Loucy (cell line): ENCODE measurements at regions not wholly inside any gene's neighbourhood (a gene's known extent, or its start where the extent isn't known, plus 50 kb on each side); places are given as distances from the start of the nearest gene placed in this dataset.

Source experiments
- H2AFZ ChIP-seq: fragments of 200-600 bp; sonication (generic); 2 replicates; pipeline ENCODE4 v1.6.0; 2016; ENCODE audit warnings: antibody characterized with exemption, mild to moderate bottlenecking, low read length, moderate library complexity
- H3F3A ChIP-seq: fragments of 200-600 bp; 2 replicates; pipeline ENCODE4 v1.6.0; 2016; ENCODE audit warnings: antibody characterized with exemption, low read depth, mild to moderate bottlenecking
- H3K27me3 ChIP-seq: fragments of 200-600 bp; sonication (generic); 2 replicates; pipeline ENCODE4 v1.6.1; 2014; ENCODE audit warnings: low read length, mild to moderate bottlenecking; ENCODE audit not compliant: insufficient read depth, poor library complexity, severe bottlenecking
- H3K36me3 ChIP-seq: fragments of 200-600 bp; sonication (generic); 2 replicates; pipeline ENCODE4 v1.6.1; 2016; ENCODE audit warnings: low read length; ENCODE audit not compliant: insufficient read depth
- H3K4me1 ChIP-seq: fragments of 200-600 bp; sonication (generic); 2 replicates; pipeline ENCODE4 v1.5.1; 2014; ENCODE audit warnings: low read length, mild to moderate bottlenecking; ENCODE audit not compliant: insufficient read depth, poor library complexity, severe bottlenecking
- H3K4me2 ChIP-seq: fragments of 200-600 bp; sonication (generic); 2 replicates; pipeline ENCODE4 v1.6.0; 2014; ENCODE audit warnings: antibody characterized with exemption, low read length, low read depth, mild to moderate bottlenecking; ENCODE audit not compliant: poor library complexity, severe bottlenecking
- H3K4me3 ChIP-seq: fragments of 200-600 bp; sonication (generic); 2 replicates; pipeline ENCODE4 v1.5.1; 2014; ENCODE audit warnings: low read length, mild to moderate bottlenecking, mixed read lengths; ENCODE audit not compliant: poor library complexity, severe bottlenecking
- H3K79me2 ChIP-seq: fragments of 200-600 bp; sonication (generic); 2 replicates; pipeline ENCODE4 v1.6.1; 2014; ENCODE audit warnings: low read length; ENCODE audit not compliant: insufficient read depth
- H3K9ac ChIP-seq: fragments of 200-600 bp; sonication (generic); 2 replicates; pipeline ENCODE4 v1.6.0; 2014; ENCODE audit warnings: mild to moderate bottlenecking, low read depth, low read length, moderate library complexity; ENCODE audit not compliant: poor library complexity, severe bottlenecking
- H3K9me2 ChIP-seq: fragments of 200-600 bp; sonication (generic); replicated peaks from 2 replicates; pipeline ENCODE4 v1.6.1; 2016; ENCODE audit warnings: low read depth, low read length, mixed read lengths
- H3K9me3 ChIP-seq: fragments of 200-600 bp; sonication (generic); 2 replicates; pipeline ENCODE4 v1.6.1; 2014; ENCODE audit warnings: mild to moderate bottlenecking, antibody characterized with exemption, low read length, low read depth; ENCODE audit not compliant: insufficient read depth
- H4K20me1 ChIP-seq: fragments of 200-600 bp; sonication (generic); 2 replicates; pipeline ENCODE4 v1.6.0; 2014; ENCODE audit warnings: antibody characterized with exemption, low read length, mild to moderate bottlenecking; ENCODE audit not compliant: insufficient read depth, poor library complexity, severe bottlenecking
- CTCF ChIP-seq: fragments of 200-600 bp; sonication (generic); conservative IDR thresholded peaks from 2 replicates; pipeline ENCODE4 v1.5.1; 2014; ENCODE audit warnings: mild to moderate bottlenecking, antibody characterized with exemption, low read length
- EZH2phosphoT487 ChIP-seq: fragments of 200-600 bp; IDR thresholded peaks from 2 replicates; pipeline ENCODE4 v1.6.1; 2018; ENCODE audit warnings: antibody characterized with exemption, mild to moderate bottlenecking, moderate library complexity, borderline replicate concordance

- TF ChIP-seq CTCF (no peak), EZH2phosphoT487 (no peak)
- H3K9me3 ChIP-seq, result no peaks in the 10 kb centered on the region
- no peak overlapping the region for H2AFZ ChIP-seq
- H4K20me1 ChIP-seq, result no peaks in the 10 kb centered on the region
- H3K36me3 ChIP-seq, result no peaks in the 10 kb centered on the region
- H3K9ac ChIP-seq, result no peak overlapping the region
- H3K27me3 ChIP-seq, result no peaks in the 10 kb centered on the region
- no peaks in the 10 kb centered on the region for H3K9me2 ChIP-seq
- no peaks in the 10 kb centered on the region for H3F3A ChIP-seq
- H3K4me3 ChIP-seq, result no peak overlapping the region
- no peak overlapping the region for H3K4me2 ChIP-seq
- H3K79me2 ChIP-seq, result no peaks in the 10 kb centered on the region
- H3K4me1 ChIP-seq, result no peaks in the 10 kb centered on the region
Measured at GRCh38 chr4:84336964-84337705, 162.0 kb downstream of the NKX6-1 start.

GRCh38 chr4:84327526-84327925, 171.6 kb downstream of the NKX6-1 start:
- Histone ChIP-seq H3K4me2 (no peak overlapping the region), H3K9me3 (no peaks in the 10 kb centered on the region), H2AFZ (no peak overlapping the region), H3K4me1 (no peaks in the 10 kb centered on the region), H3K36me3 (no peaks in the 10 kb centered on the region), H3K79me2 (no peaks in the 10 kb centered on the region), H3F3A (no peaks in the 10 kb centered on the region), H4K20me1 (no peaks in the 10 kb centered on the region), H3K27me3 (no peaks in the 10 kb centered on the region), H3K9me2 (no peaks in the 10 kb centered on the region), H3K4me3 (no peak overlapping the region), H3K9ac (no peak overlapping the region)
- no peak for TF ChIP-seq EZH2phosphoT487
- no peak for TF ChIP-seq CTCF

GRCh38 chr4:84325625-84326024, 173.5 kb downstream of the NKX6-1 start:
- no peaks in the 10 kb centered on the region for H3K4me1 ChIP-seq

More at GRCh38 chr4:84325625-84326024, 173.5 kb downstream of the NKX6-1 start:
- H4K20me1 ChIP-seq, result no peaks in the 10 kb centered on the region
- H3K9ac ChIP-seq, result no peak overlapping the region
- TF ChIP-seq CTCF, result no peak
- no peak for TF ChIP-seq EZH2phosphoT487
- H3K27me3 ChIP-seq, result no peaks in the 10 kb centered on the region
- H3K9me2 ChIP-seq, result no peaks in the 10 kb centered on the region
- H3K4me3 ChIP-seq, result no peak overlapping the region
- H3F3A ChIP-seq, result no peaks in the 10 kb centered on the region
- no peaks in the 10 kb centered on the region for H3K36me3 ChIP-seq
- no peaks in the 10 kb centered on the region for H3K9me3 ChIP-seq
- H2AFZ ChIP-seq, result no peak overlapping the region
- no peaks in the 10 kb centered on the region for H3K79me2 ChIP-seq
- H3K4me2 ChIP-seq, result no peak overlapping the region
